T-helper 17 cell (primary cell): ENCODE measurements at regions not wholly inside any gene's neighbourhood (a gene's known extent, or its start where the extent isn't known, plus 50 kb on each side); places are given as distances from the start of the nearest gene placed in this dataset.

Source experiments
- ATAC-seq: fragments of 150-1000 bp; cut with Tn5 transposase; 2 replicates; pipeline ENCODE4 v1.10.0; 2021; ENCODE audit warnings: mild to moderate bottlenecking, moderate library complexity
- DNase-seq, 3 donors: peaks; one replicate each; pipeline versions ENCODE4 v3.0.0 to v3.0.0-alpha.2; 2020 to 2021
- H3K9me3 ChIP-seq: one replicate; pipeline ENCODE4 v1.7.0; 2013; ENCODE audit warnings: low read length, mild to moderate bottlenecking; ENCODE audit not compliant: control insufficient read depth, poor library complexity, severe bottlenecking
- H3K27ac Mint-ChIP-seq: one replicate; pipeline ENCODE4 v1.8.0; 2022; ENCODE audit warnings: mild to moderate bottlenecking, moderate library complexity, mixed read lengths
- H3K27me3 Mint-ChIP-seq: one replicate; pipeline ENCODE4 v1.8.0; 2022; ENCODE audit warnings: mixed read lengths
- H3K36me3 Mint-ChIP-seq: one replicate; pipeline ENCODE4 v1.8.0; 2022; ENCODE audit warnings: low read depth, mixed read lengths
- H3K4me1 Mint-ChIP-seq: one replicate; pipeline ENCODE4 v1.8.0; 2022; ENCODE audit warnings: mild to moderate bottlenecking, mixed read lengths
- H3K4me3 Mint-ChIP-seq: one replicate; pipeline ENCODE4 v1.8.0; 2022; ENCODE audit warnings: mild to moderate bottlenecking, moderate library complexity, mixed read lengths

GRCh38 chr15:89421219-89421618 lies 75.2 kb downstream of the RHCG start:
- peaks cover under 1% of the 10 kb centered on the region for H3K4me1 Mint-ChIP-seq
- no peak overlapping the region for H3K27ac Mint-ChIP-seq
- H3K27me3 Mint-ChIP-seq: peaks cover 84% of the 10 kb centered on the region
- H3K9me3 ChIP-seq: no peaks in the 10 kb centered on the region
- ATAC-seq (no peak), DNase-seq (no peak)
- no peak overlapping the region for H3K4me3 Mint-ChIP-seq
- H3K36me3 Mint-ChIP-seq: peaks cover 2% of the 10 kb centered on the region

GRCh38 chr15:89419370-89419984 lies 76.9 kb downstream of the RHCG start:
- no peak for DNase-seq

GRCh38 chr15:89417206-89417725 lies 79.1 kb downstream of the RHCG start:
- no peaks in the 10 kb centered on the region for H3K9me3 ChIP-seq
- Mint-ChIP-seq H3K27ac (no peak overlapping the region), H3K36me3 (peaks cover 4% of the 10 kb centered on the region), H3K4me1 (peaks cover 6% of the 10 kb centered on the region), H3K27me3 (peaks cover 97% of the 10 kb centered on the region), H3K4me3 (no peak overlapping the region)
- no peak for ATAC-seq
- DNase-seq: no peak

More at GRCh38 chr15:89419370-89419984, 76.9 kb downstream of the RHCG start:
- H3K27me3 Mint-ChIP-seq: peaks cover 91% of the 10 kb centered on the region
- no peak overlapping the region for H3K4me3 Mint-ChIP-seq
- H3K36me3 Mint-ChIP-seq: peaks cover 2% of the 10 kb centered on the region
- peaks cover 6% of the 10 kb centered on the region for H3K4me1 Mint-ChIP-seq
- peak; percentile 38 for ATAC-seq
- H3K9me3 ChIP-seq: no peaks in the 10 kb centered on the region
- no peak overlapping the region for H3K27ac Mint-ChIP-seq

DNA sequence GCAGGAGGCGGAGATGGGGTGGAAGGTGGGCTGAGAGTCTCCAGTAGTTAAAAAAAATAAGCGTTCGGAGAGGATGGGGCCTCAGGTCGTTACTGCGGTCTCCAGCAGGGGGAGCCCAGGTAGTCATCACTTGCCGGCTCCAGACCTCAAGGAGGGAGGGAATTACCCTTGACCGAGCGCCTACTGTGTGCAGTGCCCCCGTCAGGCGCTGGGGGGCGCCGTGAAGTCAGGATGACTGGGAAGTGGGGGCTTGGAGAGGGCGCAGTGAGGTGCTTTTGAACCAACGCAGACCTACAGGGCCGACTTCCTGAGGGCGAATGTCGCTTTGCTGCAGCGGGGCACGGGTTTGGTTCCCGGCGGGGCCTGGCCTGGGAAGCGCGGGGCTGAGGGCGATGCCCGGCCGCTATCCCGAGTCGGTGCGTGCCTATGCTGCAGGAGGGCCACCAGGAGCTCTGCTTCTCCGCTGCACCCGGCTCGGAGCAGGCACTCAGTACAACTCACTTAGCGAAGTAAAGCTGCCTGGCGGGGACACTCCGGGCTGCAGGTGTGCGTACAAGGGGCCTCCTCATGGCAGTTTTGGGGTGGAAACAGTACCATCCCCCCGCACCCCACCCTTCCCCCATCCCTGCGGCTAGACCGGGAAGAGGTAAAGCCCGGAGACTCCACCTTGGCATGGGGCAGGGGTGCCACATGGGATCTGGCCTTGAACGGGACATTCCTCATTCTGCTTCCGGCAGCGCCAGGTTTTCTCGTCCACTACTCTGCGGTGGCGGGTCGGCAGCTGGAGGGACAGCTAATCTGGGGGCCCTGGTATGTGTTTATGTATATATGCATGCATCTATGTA lies 79.8 kb downstream of the RHCG start:
- H3K9me3 ChIP-seq: no peaks in the 10 kb centered on the region
- H3K27ac Mint-ChIP-seq: no peak overlapping the region
- H3K36me3 Mint-ChIP-seq: peaks cover 5% of the 10 kb centered on the region
- ATAC-seq (peak; percentile 90), DNase-seq (peak; percentile 50 to 64 (median 51))
- H3K4me1 Mint-ChIP-seq: peaks cover 9% of the 10 kb centered on the region
- peaks cover 97% of the 10 kb centered on the region for H3K27me3 Mint-ChIP-seq
- H3K4me3 Mint-ChIP-seq: no peak overlapping the region

- peaks cover 3% of the 10 kb centered on the region for H3K36me3 Mint-ChIP-seq
- H3K9me3 ChIP-seq: no peaks in the 10 kb centered on the region
- DNase-seq (no peak), ATAC-seq (no peak)
- H3K4me1 Mint-ChIP-seq: peaks cover 15% of the 10 kb centered on the region
- peak overlapping the region; percentile 39 for H3K27ac Mint-ChIP-seq
- peaks cover 97% of the 10 kb centered on the region for H3K27me3 Mint-ChIP-seq
- H3K4me3 Mint-ChIP-seq: no peak overlapping the region
Observed at GRCh38 chr15:89414571-89414970, 79.9 kb upstream of the POLG start.

DNA sequence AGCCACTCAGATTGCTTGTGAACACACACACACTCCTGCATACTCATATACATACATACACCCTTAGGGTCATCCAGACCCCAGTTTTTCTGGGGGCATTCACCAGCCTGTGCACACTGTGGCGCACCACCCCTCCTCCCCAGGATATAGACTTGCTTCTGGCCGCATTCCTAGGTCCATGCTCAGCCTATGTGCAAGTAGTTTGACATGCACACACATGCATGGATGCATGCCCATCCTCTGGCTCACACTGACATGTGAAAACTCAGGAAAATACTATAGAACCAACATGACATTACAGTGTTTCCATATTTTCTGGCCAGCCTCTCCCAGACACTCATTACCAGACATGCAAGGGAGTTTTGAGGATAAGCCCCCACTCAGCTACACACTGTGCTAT lies 79.3 kb upstream of the POLG start:
- Mint-ChIP-seq H3K4me3 (no peak overlapping the region), H3K27ac (peak overlapping the region; percentile 39), H3K36me3 (peaks cover 3% of the 10 kb centered on the region), H3K27me3 (peaks cover 97% of the 10 kb centered on the region), H3K4me1 (peaks cover 20% of the 10 kb centered on the region)
- no peak for ATAC-seq
- no peak for DNase-seq
- H3K9me3 ChIP-seq: no peaks in the 10 kb centered on the region

- Mint-ChIP-seq H3K4me1 (peaks cover 27% of the 10 kb centered on the region), H3K36me3 (peaks cover 4% of the 10 kb centered on the region), H3K27me3 (peaks cover 98% of the 10 kb centered on the region), H3K27ac (peak overlapping the region; percentile 54), H3K4me3 (no peak overlapping the region)
- no peaks in the 10 kb centered on the region for H3K9me3 ChIP-seq
- ATAC-seq: no peak
- DNase-seq: no peak
Observed at GRCh38 chr15:89412905-89413411, 78.3 kb upstream of the POLG start.

GRCh38 chr15:89410039-89410435 lies 75.4 kb upstream of the POLG start:
- Mint-ChIP-seq H3K4me1 (peaks cover 28% of the 10 kb centered on the region), H3K27ac (no peak overlapping the region), H3K4me3 (peak overlapping the region; percentile 88), H3K27me3 (peaks cover 99% of the 10 kb centered on the region), H3K36me3 (peaks cover 5% of the 10 kb centered on the region)
- H3K9me3 ChIP-seq: no peaks in the 10 kb centered on the region
- DNase-seq (no peak), ATAC-seq (no peak)

GRCh38 chr15:89409184-89410038 lies 74.8 kb upstream of the POLG start:
- Mint-ChIP-seq H3K4me3 (peak overlapping the region; percentile 88), H3K27ac (no peak overlapping the region), H3K4me1 (peaks cover 28% of the 10 kb centered on the region), H3K36me3 (peaks cover 5% of the 10 kb centered on the region), H3K27me3 (peaks cover 98% of the 10 kb centered on the region)
- H3K9me3 ChIP-seq: no peaks in the 10 kb centered on the region
- ATAC-seq (no peak), DNase-seq (no peak)

- H3K36me3 Mint-ChIP-seq: peaks cover 5% of the 10 kb centered on the region
- H3K9me3 ChIP-seq: no peaks in the 10 kb centered on the region
- no peak for DNase-seq
- H3K4me1 Mint-ChIP-seq: peaks cover 28% of the 10 kb centered on the region
- H3K27me3 Mint-ChIP-seq: peaks cover 98% of the 10 kb centered on the region
- ATAC-seq: no peak
- H3K27ac Mint-ChIP-seq: peak overlapping the region; percentile 41
- H3K4me3 Mint-ChIP-seq: peak overlapping the region; percentile 88
Observed at GRCh38 chr15:89408372-89409183, 74.0 kb upstream of the POLG start.

DNA sequence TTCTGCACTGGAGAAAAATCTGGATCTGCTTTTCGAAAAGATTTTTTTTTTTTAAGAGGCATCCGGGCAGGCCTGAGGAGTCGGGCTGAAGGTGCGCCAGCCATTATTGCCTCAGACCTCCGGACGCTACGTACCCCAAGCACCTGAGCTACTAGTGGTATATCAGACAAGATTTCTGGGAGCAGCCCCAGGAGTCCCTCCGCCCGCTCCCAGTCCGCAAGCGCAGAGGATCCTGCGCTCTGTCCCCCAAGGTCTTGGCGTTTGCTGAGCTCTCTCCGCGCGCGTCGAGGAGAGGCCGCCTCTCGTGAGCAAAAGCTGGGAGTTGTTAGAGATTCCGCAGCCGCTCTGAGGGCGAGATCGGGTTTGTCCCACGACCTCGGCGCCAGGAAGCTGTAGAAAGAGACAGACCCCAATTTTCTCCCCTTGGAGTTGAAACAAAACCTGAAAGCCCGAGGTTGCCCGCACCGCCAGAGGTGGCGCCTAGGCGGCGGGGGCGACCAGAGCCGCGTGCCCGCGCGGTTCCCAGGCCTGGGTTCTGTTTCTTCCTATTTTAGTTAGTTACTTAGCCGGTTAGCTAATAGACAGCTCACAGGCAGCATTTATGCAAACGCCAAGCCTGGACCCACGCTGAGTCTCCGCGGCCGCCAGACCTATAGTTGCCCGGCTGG lies 72.5 kb upstream of the POLG start:
- Mint-ChIP-seq H3K4me3 (peak overlapping the region; percentile 47), H3K27ac (no peak overlapping the region), H3K27me3 (peaks cover 98% of the 10 kb centered on the region), H3K4me1 (peaks cover 25% of the 10 kb centered on the region), H3K36me3 (peaks cover 3% of the 10 kb centered on the region)
- no peak for DNase-seq
- H3K9me3 ChIP-seq: no peaks in the 10 kb centered on the region
- ATAC-seq: no peak
